ENCODE measurements at regions not wholly inside any gene's neighbourhood (a gene's known extent, or its start where the extent isn't known, plus 50 kb on each side); places are given as distances from the start of the nearest gene placed in this dataset.

- no peak for TF ChIP-seq CTCF (conservative IDR thresholded peaks at IDR 0.05; ENCODE audit: low read length)
- no peak for TF ChIP-seq EZH2phosphoT487 (IDR thresholded peaks at IDR 0.05; ENCODE audit: borderline replicate concordance, low read depth, low read length)
Observed at GRCh38 chr15:39299486-39300267, 281.2 kb upstream of the THBS1 start.

Data from OCI-LY7 (cell line).